ENCODE measurements at regions not wholly inside any gene's neighbourhood (a gene's known extent, or its start where the extent isn't known, plus 50 kb on each side); places are given as distances from the start of the nearest gene placed in this dataset.
A peak's percentile ranks its signal among the peaks of the same experiment; 100 is the strongest.

- no peak for DNase-seq (ENCODE audit: low read depth)
- Histone ChIP-seq H3K27me3 (replicated peaks; ENCODE audit: control insufficient read depth, insufficient read depth, low read length) (no peaks in the 10 kb centered on the region), H3K4me1 (ENCODE audit: control insufficient read depth, insufficient read depth, low read length) (peaks cover 64% of the 10 kb centered on the region), H3K9me3 (ENCODE audit: control insufficient read depth, low read length) (no peaks in the 10 kb centered on the region), H3K4me3 (ENCODE audit: low read length) (no peak overlapping the region), H3K36me3 (ENCODE audit: control insufficient read depth, insufficient read depth, low read length, severe bottlenecking) (no peaks in the 10 kb centered on the region), H3K9ac (ENCODE audit: low read length) (no peak overlapping the region)
Observed at GRCh38 chr11:130604606-130605005, 156.2 kb downstream of the ADAMTS15 start.

- Histone ChIP-seq H3K4me1 (ENCODE audit: control insufficient read depth, insufficient read depth, low read length) (peaks cover 65% of the 10 kb centered on the region), H3K9me3 (ENCODE audit: control insufficient read depth, low read length) (no peaks in the 10 kb centered on the region)
Observed at GRCh38 chr11:130606178-130606577, 157.7 kb downstream of the ADAMTS15 start.

DNA sequence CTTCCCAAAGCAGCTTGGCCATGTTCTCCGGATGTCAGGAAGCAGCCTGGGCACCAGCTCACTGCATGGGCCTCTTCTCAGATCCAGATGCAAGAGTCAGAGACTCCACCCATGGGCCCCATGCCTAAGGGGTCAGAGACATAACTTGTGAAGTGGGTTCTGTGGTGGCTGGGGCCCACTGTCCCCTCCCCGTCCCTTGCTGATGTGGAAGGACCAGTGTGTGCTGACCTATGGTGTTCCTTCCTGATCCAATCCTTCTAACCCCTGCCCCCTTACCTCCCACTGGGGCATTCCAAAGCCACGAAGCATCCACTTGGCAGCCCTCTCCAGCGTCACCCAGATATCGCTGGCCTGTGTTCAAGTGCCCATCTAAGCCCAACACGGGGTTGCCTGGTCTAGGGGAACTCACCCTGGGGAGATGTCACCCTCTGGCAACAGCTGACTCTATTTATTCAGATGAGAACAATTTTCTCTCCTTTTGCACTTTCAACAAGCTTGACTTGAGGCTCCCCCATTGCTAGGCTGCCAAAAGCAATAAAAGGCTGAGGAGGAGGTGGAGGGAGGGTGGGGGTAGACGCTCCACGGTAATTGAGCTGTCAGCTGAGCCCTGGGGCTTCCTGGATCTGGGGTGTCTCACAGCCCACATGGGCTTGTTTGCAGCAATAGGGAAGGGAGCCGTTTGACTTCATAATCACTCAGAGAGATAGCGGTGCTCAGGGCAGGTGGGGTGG lies 158.5 kb downstream of the ADAMTS15 start:
- H3K9ac ChIP-seq (ENCODE audit: low read length) = peak overlapping the region; percentile 79
- H3K36me3 ChIP-seq (ENCODE audit: control insufficient read depth, insufficient read depth, low read length, severe bottlenecking) = no peaks in the 10 kb centered on the region
- no peak overlapping the region for H3K4me3 ChIP-seq (ENCODE audit: low read length)
- no peaks in the 10 kb centered on the region for H3K27me3 ChIP-seq (replicated peaks; ENCODE audit: control insufficient read depth, insufficient read depth, low read length)
- no peaks in the 10 kb centered on the region for H3K9me3 ChIP-seq (ENCODE audit: control insufficient read depth, low read length)
- peaks cover 67% of the 10 kb centered on the region for H3K4me1 ChIP-seq (ENCODE audit: control insufficient read depth, insufficient read depth, low read length)
- DNase-seq (ENCODE audit: low read depth) = peak; percentile 59

More at GRCh38 chr11:130606178-130606577, 157.7 kb downstream of the ADAMTS15 start:
- H3K4me3 ChIP-seq (ENCODE audit: low read length) = no peak overlapping the region
- peak overlapping the region; percentile 79 for H3K9ac ChIP-seq (ENCODE audit: low read length)
- H3K27me3 ChIP-seq (replicated peaks; ENCODE audit: control insufficient read depth, insufficient read depth, low read length) = no peaks in the 10 kb centered on the region
- no peaks in the 10 kb centered on the region for H3K36me3 ChIP-seq (ENCODE audit: control insufficient read depth, insufficient read depth, low read length, severe bottlenecking)
- peak; percentile 25 for DNase-seq (ENCODE audit: low read depth)

- H3K9me3 ChIP-seq (ENCODE audit: control insufficient read depth, low read length) = no peaks in the 10 kb centered on the region
- H3K9ac ChIP-seq (ENCODE audit: low read length) = peak overlapping the region; percentile 79
- H3K4me1 ChIP-seq (ENCODE audit: control insufficient read depth, insufficient read depth, low read length) = peaks cover 77% of the 10 kb centered on the region
- no peak for DNase-seq (ENCODE audit: low read depth)
- no peak overlapping the region for H3K4me3 ChIP-seq (ENCODE audit: low read length)
- H3K36me3 ChIP-seq (ENCODE audit: control insufficient read depth, insufficient read depth, low read length, severe bottlenecking) = no peaks in the 10 kb centered on the region
- H3K27me3 ChIP-seq (replicated peaks; ENCODE audit: control insufficient read depth, insufficient read depth, low read length) = no peaks in the 10 kb centered on the region
Observed at GRCh38 chr11:130608287-130608686, 159.8 kb downstream of the ADAMTS15 start.

DNA sequence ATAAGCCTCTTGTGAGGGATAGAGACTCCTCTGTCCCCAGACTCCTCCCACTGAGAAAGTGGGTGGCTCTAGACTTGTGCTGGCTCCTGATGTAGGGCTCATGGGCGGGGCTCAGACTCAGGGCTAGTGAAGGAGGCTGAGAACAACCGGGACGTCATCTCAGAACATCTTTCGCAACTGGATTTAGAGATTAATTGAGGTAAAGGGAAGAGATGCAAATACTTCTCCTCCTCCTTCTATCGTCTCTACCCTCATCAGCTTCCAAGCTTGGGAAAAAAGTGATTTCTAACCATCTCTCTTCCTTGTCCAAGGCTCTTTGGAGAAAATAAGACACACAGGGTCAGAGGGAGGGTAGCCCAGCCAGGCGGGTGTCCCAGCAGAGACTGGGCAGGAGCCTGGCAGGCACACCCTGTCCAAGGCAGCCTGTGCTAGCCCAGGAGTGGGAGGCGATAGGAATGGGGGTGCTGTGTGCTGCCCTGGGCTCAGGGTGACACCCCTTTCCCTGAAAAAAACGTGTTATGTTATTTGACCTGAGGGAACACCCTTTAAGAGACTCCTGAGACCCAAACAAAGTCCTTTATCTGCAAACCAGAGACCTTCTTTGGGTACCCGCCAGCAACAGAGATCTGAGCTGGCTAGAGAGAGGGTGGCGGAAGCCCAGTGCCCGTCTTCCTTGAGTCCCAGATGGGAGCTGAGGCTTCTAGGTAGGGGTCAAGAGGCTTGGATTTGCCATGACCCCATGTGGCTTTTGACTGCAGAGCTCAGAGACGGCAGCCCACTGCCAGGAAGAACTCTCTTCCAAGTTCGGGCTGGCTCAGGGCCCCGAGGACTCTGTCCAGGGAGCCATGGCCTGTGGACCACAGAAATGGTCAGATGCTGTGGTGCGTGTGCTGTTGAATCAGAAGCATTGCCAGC lies 160.9 kb downstream of the ADAMTS15 start:
- Histone ChIP-seq H3K27me3 (replicated peaks; ENCODE audit: control insufficient read depth, insufficient read depth, low read length) (no peaks in the 10 kb centered on the region), H3K4me3 (ENCODE audit: low read length) (peak overlapping the region; percentile 17), H3K9me3 (ENCODE audit: control insufficient read depth, low read length) (no peaks in the 10 kb centered on the region), H3K9ac (ENCODE audit: low read length) (peak overlapping the region; percentile 79), H3K4me1 (ENCODE audit: control insufficient read depth, insufficient read depth, low read length) (peaks cover 77% of the 10 kb centered on the region), H3K36me3 (ENCODE audit: control insufficient read depth, insufficient read depth, low read length, severe bottlenecking) (no peaks in the 10 kb centered on the region)
- DNase-seq (ENCODE audit: low read depth) = peak; percentile 78

GRCh38 chr11:130611791-130612251 lies 163.4 kb downstream of the ADAMTS15 start:
- H3K4me1 ChIP-seq (ENCODE audit: control insufficient read depth, insufficient read depth, low read length) = peaks cover 61% of the 10 kb centered on the region
- H3K4me3 ChIP-seq (ENCODE audit: low read length) = peak overlapping the region; percentile 5
- peak overlapping the region; percentile 76 for H3K9ac ChIP-seq (ENCODE audit: low read length)
- no peaks in the 10 kb centered on the region for H3K9me3 ChIP-seq (ENCODE audit: control insufficient read depth, low read length)
- H3K36me3 ChIP-seq (ENCODE audit: control insufficient read depth, insufficient read depth, low read length, severe bottlenecking) = no peaks in the 10 kb centered on the region
- DNase-seq (ENCODE audit: low read depth) = peak; percentile 64
- no peaks in the 10 kb centered on the region for H3K27me3 ChIP-seq (replicated peaks; ENCODE audit: control insufficient read depth, insufficient read depth, low read length)

DNA sequence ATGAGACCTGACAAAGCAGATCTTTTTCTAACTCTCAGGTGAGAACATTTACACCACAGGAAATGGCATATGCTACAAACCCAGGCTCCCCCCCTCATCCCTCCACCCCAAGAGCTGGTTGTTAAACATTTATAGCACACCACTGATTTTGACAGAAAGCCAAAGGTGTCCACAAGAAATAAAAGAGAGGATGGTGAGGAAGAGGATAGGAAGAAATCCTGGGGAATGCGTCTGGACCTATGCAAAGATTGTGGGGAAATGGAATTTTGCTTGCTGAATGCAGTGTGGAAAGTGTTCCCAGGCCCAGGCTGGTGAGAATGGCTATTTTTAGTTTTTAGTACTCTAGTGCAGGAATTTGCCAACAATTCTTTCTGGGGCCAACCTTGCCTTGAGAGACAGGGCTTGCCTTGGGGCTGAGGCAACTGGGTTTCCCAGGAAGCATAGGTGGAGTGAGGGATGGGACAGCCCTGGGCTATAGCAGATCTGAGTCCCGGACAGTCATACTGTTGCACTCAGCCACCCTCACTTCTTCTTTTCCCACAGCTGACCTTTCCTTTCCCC lies 163.9 kb downstream of the ADAMTS15 start:
- Histone ChIP-seq H3K27me3 (replicated peaks; ENCODE audit: control insufficient read depth, insufficient read depth, low read length) (no peaks in the 10 kb centered on the region), H3K9ac (ENCODE audit: low read length) (peak overlapping the region; percentile 49), H3K4me1 (ENCODE audit: control insufficient read depth, insufficient read depth, low read length) (peaks cover 55% of the 10 kb centered on the region), H3K36me3 (ENCODE audit: control insufficient read depth, insufficient read depth, low read length, severe bottlenecking) (no peaks in the 10 kb centered on the region), H3K4me3 (ENCODE audit: low read length) (peak overlapping the region; percentile 5), H3K9me3 (ENCODE audit: control insufficient read depth, low read length) (no peaks in the 10 kb centered on the region)
- peak; percentile 72 for DNase-seq (ENCODE audit: low read depth)

GRCh38 chr11:130613396-130613795 lies 165.0 kb downstream of the ADAMTS15 start:
- DNase-seq (ENCODE audit: low read depth) = no peak
- H3K27me3 ChIP-seq (replicated peaks; ENCODE audit: control insufficient read depth, insufficient read depth, low read length) = no peaks in the 10 kb centered on the region
- peaks cover 45% of the 10 kb centered on the region for H3K4me1 ChIP-seq (ENCODE audit: control insufficient read depth, insufficient read depth, low read length)
- no peak overlapping the region for H3K9ac ChIP-seq (ENCODE audit: low read length)
- no peaks in the 10 kb centered on the region for H3K36me3 ChIP-seq (ENCODE audit: control insufficient read depth, insufficient read depth, low read length, severe bottlenecking)
- no peak overlapping the region for H3K4me3 ChIP-seq (ENCODE audit: low read length)
- H3K9me3 ChIP-seq (ENCODE audit: control insufficient read depth, low read length) = peaks cover 3% of the 10 kb centered on the region

DNA sequence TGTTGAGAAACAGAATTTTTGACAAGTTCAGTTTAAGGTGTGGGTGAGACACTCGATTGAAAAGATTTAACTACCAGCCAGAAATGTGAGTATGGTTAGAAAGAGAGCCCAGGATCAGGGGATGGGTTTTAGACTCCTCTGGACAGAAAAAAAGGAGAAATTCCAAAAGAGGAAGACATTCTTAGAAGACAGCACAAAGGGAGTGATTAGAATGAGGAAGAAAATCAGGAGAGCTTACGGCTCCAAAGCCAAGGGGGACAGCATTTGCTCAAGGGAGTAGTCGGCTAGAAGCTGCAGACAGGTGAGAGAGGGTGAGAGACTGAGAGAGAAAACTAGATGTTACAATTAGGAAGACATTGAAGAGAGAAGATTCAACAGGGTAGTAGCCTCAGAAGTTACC lies 166.1 kb downstream of the ADAMTS15 start:
- Histone ChIP-seq H3K9ac (ENCODE audit: low read length) (no peak overlapping the region), H3K4me3 (ENCODE audit: low read length) (no peak overlapping the region), H3K4me1 (ENCODE audit: control insufficient read depth, insufficient read depth, low read length) (peaks cover 34% of the 10 kb centered on the region), H3K36me3 (ENCODE audit: control insufficient read depth, insufficient read depth, low read length, severe bottlenecking) (no peaks in the 10 kb centered on the region), H3K9me3 (ENCODE audit: control insufficient read depth, low read length) (peaks cover 3% of the 10 kb centered on the region), H3K27me3 (replicated peaks; ENCODE audit: control insufficient read depth, insufficient read depth, low read length) (no peaks in the 10 kb centered on the region)
- DNase-seq (ENCODE audit: low read depth) = no peak

DNA sequence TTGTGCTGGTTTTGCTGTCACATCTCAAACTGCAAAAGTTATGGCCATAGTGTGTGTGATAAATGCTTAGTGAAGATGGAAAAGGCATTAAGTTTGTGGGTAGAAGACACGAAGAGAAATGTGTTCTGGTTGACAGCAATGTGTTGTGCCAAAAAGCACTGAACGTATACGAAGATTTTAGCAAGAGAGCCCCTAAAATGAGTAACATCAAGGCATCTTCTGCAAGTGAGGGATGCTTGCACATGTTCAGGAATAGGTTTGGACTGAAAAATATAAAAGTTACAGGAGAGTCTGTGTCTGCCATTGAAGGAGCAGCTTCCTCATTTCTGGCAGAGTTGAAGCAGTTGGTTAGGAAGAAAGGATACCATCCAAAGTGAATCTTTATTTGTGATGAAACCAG lies 167.1 kb downstream of the ADAMTS15 start:
- Histone ChIP-seq H3K9me3 (ENCODE audit: control insufficient read depth, low read length) (peaks cover 3% of the 10 kb centered on the region), H3K36me3 (ENCODE audit: control insufficient read depth, insufficient read depth, low read length, severe bottlenecking) (no peaks in the 10 kb centered on the region), H3K4me1 (ENCODE audit: control insufficient read depth, insufficient read depth, low read length) (peaks cover 24% of the 10 kb centered on the region), H3K9ac (ENCODE audit: low read length) (no peak overlapping the region), H3K27me3 (replicated peaks; ENCODE audit: control insufficient read depth, insufficient read depth, low read length) (no peaks in the 10 kb centered on the region), H3K4me3 (ENCODE audit: low read length) (no peak overlapping the region)
- no peak for DNase-seq (ENCODE audit: low read depth)

DNA sequence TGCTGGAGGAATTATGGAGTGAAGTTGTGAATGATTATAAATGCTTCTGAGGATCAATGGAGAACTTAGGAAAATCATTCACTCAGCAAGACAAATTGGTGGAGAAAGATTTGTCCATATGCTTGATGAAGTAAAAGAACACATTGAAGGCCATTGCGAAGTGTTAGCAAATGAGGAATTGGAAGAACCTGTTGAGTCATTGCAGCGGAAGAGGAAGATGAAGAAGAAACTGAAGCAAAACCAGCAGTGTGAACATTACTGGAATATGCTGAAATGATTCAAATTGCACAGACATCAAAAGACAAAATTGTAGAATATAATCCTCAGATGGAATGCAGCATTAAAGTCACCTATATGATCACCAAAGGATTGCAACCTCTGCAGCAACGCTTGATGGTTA lies 168.1 kb downstream of the ADAMTS15 start:
- peaks cover 3% of the 10 kb centered on the region for H3K9me3 ChIP-seq (ENCODE audit: control insufficient read depth, low read length)
- H3K36me3 ChIP-seq (ENCODE audit: control insufficient read depth, insufficient read depth, low read length, severe bottlenecking) = no peaks in the 10 kb centered on the region
- H3K4me3 ChIP-seq (ENCODE audit: low read length) = no peak overlapping the region
- peaks cover 14% of the 10 kb centered on the region for H3K4me1 ChIP-seq (ENCODE audit: control insufficient read depth, insufficient read depth, low read length)
- H3K27me3 ChIP-seq (replicated peaks; ENCODE audit: control insufficient read depth, insufficient read depth, low read length) = no peaks in the 10 kb centered on the region
- no peak for DNase-seq (ENCODE audit: low read depth)
- H3K9ac ChIP-seq (ENCODE audit: low read length) = no peak overlapping the region

All from adipocyte (in vitro differentiated cells).